GM10248 (cell line): ENCODE measurements at regions not wholly inside any gene's neighbourhood (a gene's known extent, or its start where the extent isn't known, plus 50 kb on each side); places are given as distances from the start of the nearest gene placed in this dataset.

Experiments used
- CTCF ChIA-PET: fragments of 300-600 bp; sonication (Branson Sonifier 250); formaldehyde crosslinking; extraction: SDS; loops from one replicate; lab custom pipeline; 2021; ENCODE audit warnings: antibody characterized with exemption; lab: Yijun Ruan, JAX
- POLR2A ChIA-PET: fragments of 350-650 bp; sonication (Branson Sonifier 250); formaldehyde crosslinking; extraction: SDS; loops from one replicate; lab custom pipeline; 2020; ENCODE audit warnings: antibody characterized with exemption; lab: Yijun Ruan, JAX
- DNase-seq: peaks from one replicate; pipeline ENCODE4 v3.0.0; 2012; ENCODE audit errors: extremely low spot score
- CTCF ChIP-seq: IDR thresholded peaks from 2 replicates; pipeline ENCODE4 v1.5.1; 2012; ENCODE audit warnings: mild to moderate bottlenecking, low read depth; ENCODE audit errors: extremely low read depth, missing control alignments, control extremely low read depth

GRCh38 chr6:102907181-102907580 is 1513.7 kb downstream of the GRIK2 start:
- POLR2A ChIA-PET: no interaction called here
- CTCF ChIA-PET: interaction anchor here (0.7 to 2.3 kb wide), 2 partner anchors 15 to 30 kb away, joined by 3 to 8 read pairs; no protein-coding TSS in a partner anchor
- DNase-seq: no peak
- no peak for TF ChIP-seq CTCF

- no peak for TF ChIP-seq CTCF
- DNase-seq: no peak
- POLR2A ChIA-PET: no interaction called here
- CTCF ChIA-PET: no interaction called here
These were observed 1509.0 kb downstream of the GRIK2 start for GRCh38 chr6:102902471-102902870.

GRCh38 chr6:102895683-102896082 is 1502.2 kb downstream of the GRIK2 start:
- ChIA-PET CTCF (interaction anchor here (1.2 kb wide), 1 partner anchor 11 kb away, joined by 3 read pairs; no protein-coding TSS in a partner anchor), POLR2A (no interaction called here)
- DNase-seq: no peak
- no peak for TF ChIP-seq CTCF

- no peak for TF ChIP-seq CTCF
- CTCF ChIA-PET: interaction anchor here (0.8 to 1.0 kb wide), 2 partner anchors 10 to 12 kb away, joined by 3 to 4 read pairs; no protein-coding TSS in a partner anchor
- POLR2A ChIA-PET: no interaction called here
- DNase-seq: no peak
These were observed 1491.7 kb downstream of the GRIK2 start for GRCh38 chr6:102885165-102885564.

- POLR2A ChIA-PET: no interaction called here
- CTCF ChIA-PET: no interaction called here
- TF ChIP-seq CTCF: no peak
- DNase-seq: no peak
These were observed 1459.9 kb downstream of the GRIK2 start for GRCh38 chr6:102853249-102853955.

- POLR2A ChIA-PET: no interaction called here
- DNase-seq: no peak
- TF ChIP-seq CTCF: no peak
- CTCF ChIA-PET: no interaction called here
These were observed 1455.3 kb downstream of the GRIK2 start for GRCh38 chr6:102848796-102849195.
